ENCODE measurements at regions not wholly inside any gene's neighbourhood (a gene's known extent, or its start where the extent isn't known, plus 50 kb on each side); places are given as distances from the start of the nearest gene placed in this dataset.

DNA sequence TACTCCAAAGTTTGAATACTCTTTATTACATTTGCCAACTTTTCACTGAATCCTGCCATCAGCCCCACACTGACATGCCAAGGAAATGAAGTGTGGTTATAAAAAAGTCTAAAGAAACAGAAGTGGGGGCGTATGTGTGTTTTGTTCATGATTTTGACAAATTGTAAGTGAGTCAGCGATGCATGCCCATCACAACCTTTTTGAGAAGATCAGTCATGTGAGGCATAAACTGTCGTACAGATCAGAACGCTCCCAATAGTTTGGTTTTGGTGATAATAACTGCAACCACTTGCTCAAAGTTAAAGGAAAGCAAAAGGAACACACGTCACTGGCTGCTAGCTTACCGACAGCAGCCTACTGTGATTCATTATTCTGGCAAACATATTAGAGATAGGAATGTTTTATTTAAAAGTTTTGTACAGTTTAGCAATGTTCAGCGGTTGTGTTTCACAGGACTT is 95.6 kb downstream of the RGS2 start:
- TF ChIP-seq POLR2A (IDR thresholded peaks at IDR 0.05), result no peak
- TF ChIP-seq, protein P1, sequence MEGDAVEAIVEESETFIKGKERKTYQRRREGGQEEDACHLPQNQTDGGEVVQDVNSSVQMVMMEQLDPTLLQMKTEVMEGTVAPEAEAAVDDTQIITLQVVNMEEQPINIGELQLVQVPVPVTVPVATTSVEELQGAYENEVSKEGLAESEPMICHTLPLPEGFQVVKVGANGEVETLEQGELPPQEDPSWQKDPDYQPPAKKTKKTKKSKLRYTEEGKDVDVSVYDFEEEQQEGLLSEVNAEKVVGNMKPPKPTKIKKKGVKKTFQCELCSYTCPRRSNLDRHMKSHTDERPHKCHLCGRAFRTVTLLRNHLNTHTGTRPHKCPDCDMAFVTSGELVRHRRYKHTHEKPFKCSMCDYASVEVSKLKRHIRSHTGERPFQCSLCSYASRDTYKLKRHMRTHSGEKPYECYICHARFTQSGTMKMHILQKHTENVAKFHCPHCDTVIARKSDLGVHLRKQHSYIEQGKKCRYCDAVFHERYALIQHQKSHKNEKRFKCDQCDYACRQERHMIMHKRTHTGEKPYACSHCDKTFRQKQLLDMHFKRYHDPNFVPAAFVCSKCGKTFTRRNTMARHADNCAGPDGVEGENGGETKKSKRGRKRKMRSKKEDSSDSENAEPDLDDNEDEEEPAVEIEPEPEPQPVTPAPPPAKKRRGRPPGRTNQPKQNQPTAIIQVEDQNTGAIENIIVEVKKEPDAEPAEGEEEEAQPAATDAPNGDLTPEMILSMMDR (IDR thresholded peaks at IDR 0.05), result no peak
